ENCODE measurements at regions not wholly inside any gene's neighbourhood (a gene's known extent, or its start where the extent isn't known, plus 50 kb on each side); places are given as distances from the start of the nearest gene placed in this dataset.

DNA sequence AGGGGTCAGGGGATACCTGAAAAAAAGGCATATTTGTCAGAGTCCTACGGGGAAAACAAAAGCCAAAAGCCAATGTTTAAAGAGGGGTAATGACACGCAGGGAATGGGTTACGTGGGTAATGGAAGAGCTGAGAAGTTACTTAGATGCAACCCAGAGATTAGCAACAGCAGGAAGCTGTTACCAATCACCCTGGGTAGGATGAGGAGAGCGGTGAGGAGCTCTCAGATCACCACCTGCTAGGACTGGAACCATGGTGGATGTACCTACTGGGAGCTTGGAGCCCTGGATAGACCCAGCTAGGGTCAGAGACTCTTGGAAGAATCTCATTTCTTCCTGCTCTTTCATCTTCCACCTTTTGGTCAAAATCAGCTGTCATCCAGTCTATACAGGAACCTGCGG, 51.2 kb upstream of the RNF24 start:
- Histone ChIP-seq H3K36me3 (no peaks in the 10 kb centered on the region), H3K4me3 (no peak overlapping the region), H3K27ac (peak overlapping the region in 2 of 4 donors; percentile 74 to 77), H3K4me1 (peaks cover 0 to 58% (median 11%) of the 10 kb centered on the region in 3 donors), H3K9me3 (no peaks in the 10 kb centered on the region), H3K27me3 (no peaks in the 10 kb centered on the region)
- WGBS, 2 donors (ENCODE audit: low coverage in 1 of 2): 92 to 95% methylated on average over 4 to 5 of the region's 5 CpGs
- TF ChIP-seq EP300 (IDR thresholded peaks at IDR 0.05) (no peak), POLR2AphosphoS5 (IDR thresholded peaks at IDR 0.05) (no peak), POLR2A (IDR thresholded peaks at IDR 0.05) (no peak)
- ATAC-seq: no peak

DNA sequence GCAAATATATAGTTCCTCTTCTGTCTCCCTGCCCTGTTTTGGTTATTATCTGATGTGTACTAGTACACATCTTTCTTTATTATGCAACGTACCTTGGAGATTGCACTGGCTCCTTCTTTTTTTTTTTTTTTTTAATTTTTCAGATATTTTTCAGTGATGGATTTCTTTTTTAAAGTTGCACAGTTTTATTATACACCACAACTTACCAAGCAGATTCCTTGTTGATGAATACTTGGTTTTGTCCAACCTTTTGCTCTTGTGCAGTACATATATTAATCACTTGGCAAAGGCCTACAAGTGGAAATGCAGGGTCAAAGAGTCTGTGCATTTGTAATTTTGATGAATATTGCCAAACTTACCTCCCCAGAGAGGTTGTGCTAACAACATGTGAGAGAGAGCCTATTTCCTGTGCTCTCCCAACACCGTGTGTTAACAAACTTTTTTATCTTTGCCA, 50.1 kb upstream of the RNF24 start:
- Histone ChIP-seq H3K4me3 (no peak overlapping the region), H3K9me3 (no peaks in the 10 kb centered on the region), H3K36me3 (no peaks in the 10 kb centered on the region), H3K27ac (peak overlapping the region; percentile 47 to 77 (median 74)), H3K4me1 (peaks cover 0 to 48% (median 11%) of the 10 kb centered on the region in 3 donors), H3K27me3 (no peaks in the 10 kb centered on the region)
- peak; percentile 29 for ATAC-seq
- TF ChIP-seq, protein P1, sequence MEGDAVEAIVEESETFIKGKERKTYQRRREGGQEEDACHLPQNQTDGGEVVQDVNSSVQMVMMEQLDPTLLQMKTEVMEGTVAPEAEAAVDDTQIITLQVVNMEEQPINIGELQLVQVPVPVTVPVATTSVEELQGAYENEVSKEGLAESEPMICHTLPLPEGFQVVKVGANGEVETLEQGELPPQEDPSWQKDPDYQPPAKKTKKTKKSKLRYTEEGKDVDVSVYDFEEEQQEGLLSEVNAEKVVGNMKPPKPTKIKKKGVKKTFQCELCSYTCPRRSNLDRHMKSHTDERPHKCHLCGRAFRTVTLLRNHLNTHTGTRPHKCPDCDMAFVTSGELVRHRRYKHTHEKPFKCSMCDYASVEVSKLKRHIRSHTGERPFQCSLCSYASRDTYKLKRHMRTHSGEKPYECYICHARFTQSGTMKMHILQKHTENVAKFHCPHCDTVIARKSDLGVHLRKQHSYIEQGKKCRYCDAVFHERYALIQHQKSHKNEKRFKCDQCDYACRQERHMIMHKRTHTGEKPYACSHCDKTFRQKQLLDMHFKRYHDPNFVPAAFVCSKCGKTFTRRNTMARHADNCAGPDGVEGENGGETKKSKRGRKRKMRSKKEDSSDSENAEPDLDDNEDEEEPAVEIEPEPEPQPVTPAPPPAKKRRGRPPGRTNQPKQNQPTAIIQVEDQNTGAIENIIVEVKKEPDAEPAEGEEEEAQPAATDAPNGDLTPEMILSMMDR (IDR thresholded peaks at IDR 0.05): no peak
- TF ChIP-seq POLR2AphosphoS5 (IDR thresholded peaks at IDR 0.05): peak; percentile 72
- WGBS, 2 donors (ENCODE audit: low coverage in 1 of 2): 31% methylated on average over 2 of the region's 2 CpGs
